DOHH2 (cell line): ENCODE measurements at regions not wholly inside any gene's neighbourhood (a gene's known extent, or its start where the extent isn't known, plus 50 kb on each side); places are given as distances from the start of the nearest gene placed in this dataset.

Experiments used
- CTCF ChIP-seq: fragments of 200-600 bp; sonication (generic); IDR thresholded peaks from one replicate; pipeline ENCODE4 v1.5.1; 2014; ENCODE audit warnings: antibody characterized with exemption, mild to moderate bottlenecking, low read depth, low read length; ENCODE audit not compliant: poor library complexity, severe bottlenecking
- EZH2phosphoT487 ChIP-seq: fragments of 200-600 bp; sonication (generic); IDR thresholded peaks from 2 replicates; pipeline ENCODE4 v1.6.1; 2017; ENCODE audit warnings: borderline replicate concordance, mild to moderate bottlenecking, antibody characterized with exemption, low read length, moderate library complexity, mixed read lengths

- no peak for TF ChIP-seq CTCF
- TF ChIP-seq EZH2phosphoT487 = no peak
These were observed 681.4 kb upstream of the ADGRL2 start for GRCh38 chr1:81119319-81119718.
